Fibroblast of the aortic adventitia (primary cell): ENCODE measurements at regions not wholly inside any gene's neighbourhood (a gene's known extent, or its start where the extent isn't known, plus 50 kb on each side); places are given as distances from the start of the nearest gene placed in this dataset.
"Not testable (repeated sequence)": the region's sequence is repeated elsewhere in the genome, so short reads cannot be mapped to it uniquely, and the experiment has no call there.

Experiments
- DNase-seq: peaks from one replicate; pipeline ENCODE4 v3.0.0-alpha.2; 2010; ENCODE audit warnings: low read depth
- H3K4me3 ChIP-seq: 2 replicates; pipeline ENCODE4 v1.5.1; 2011; ENCODE audit warnings: low read depth, mild to moderate bottlenecking, control low read depth, low read length, moderate library complexity
- CTCF ChIP-seq: IDR thresholded peaks from 2 replicates; pipeline ENCODE4 v1.5.1; 2011; ENCODE audit warnings: mild to moderate bottlenecking, low read length, control low read depth, inconsistent platforms; ENCODE audit not compliant: insufficient read depth

DNA sequence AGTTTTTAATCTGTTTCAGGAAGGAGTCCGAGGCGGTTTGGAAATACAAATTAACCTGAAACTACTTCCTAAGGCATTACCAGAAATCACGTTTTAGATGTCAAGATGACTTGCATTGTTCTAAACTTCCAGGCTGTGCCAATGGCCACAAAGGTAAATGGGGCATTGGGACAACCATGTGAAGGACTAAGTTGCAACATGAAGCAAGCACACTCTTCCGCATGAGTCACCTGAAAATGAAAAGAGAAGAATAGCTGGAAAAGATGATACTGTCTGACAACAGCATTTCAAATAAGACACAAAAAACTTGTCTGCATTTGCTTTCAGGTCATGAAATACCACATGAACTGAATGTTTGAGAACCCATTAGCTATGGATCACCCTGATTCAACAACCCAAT is 262.1 kb downstream of the AHR start:
- DNase-seq: no peak
- no peak overlapping the region for H3K4me3 ChIP-seq
- no peak for TF ChIP-seq CTCF

- DNase-seq: no peak
- H3K4me3 ChIP-seq: no peak overlapping the region
- no peak for TF ChIP-seq CTCF
Observed at GRCh38 chr7:17560966-17561365, 262.5 kb downstream of the AHR start.

GRCh38 chr7:17564678-17565212 is 266.3 kb downstream of the AHR start:
- no peak overlapping the region for H3K4me3 ChIP-seq
- TF ChIP-seq CTCF: no peak
- DNase-seq: no peak

GRCh38 chr7:17580141-17580540 is 281.7 kb downstream of the AHR start:
- TF ChIP-seq CTCF: no peak
- peak; percentile 83 for DNase-seq
- H3K4me3 ChIP-seq: no peak overlapping the region

- no peak for DNase-seq
- no peak for TF ChIP-seq CTCF
- H3K4me3 ChIP-seq: no peak overlapping the region
Observed at GRCh38 chr7:17580856-17581255, 282.4 kb downstream of the AHR start.

DNA sequence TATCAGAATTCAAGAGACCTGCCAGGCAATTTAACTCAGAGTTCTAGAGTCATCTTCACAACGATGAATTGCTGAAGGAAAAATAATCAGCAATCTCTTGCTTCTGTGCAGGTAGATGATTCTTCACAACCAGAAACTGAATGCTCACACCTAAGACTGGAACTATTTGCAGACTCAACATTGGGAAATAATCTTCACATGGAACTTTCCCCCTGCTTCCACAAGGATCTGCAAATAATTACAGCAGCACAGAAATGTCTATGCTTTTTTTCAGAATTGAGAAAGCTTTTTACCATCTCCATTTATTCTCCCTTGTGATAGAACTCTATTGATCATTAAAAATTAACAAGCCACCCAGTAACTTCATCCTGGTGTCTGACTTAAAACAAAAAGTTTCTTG is 282.8 kb downstream of the AHR start:
- no peak for DNase-seq
- TF ChIP-seq CTCF: no peak
- H3K4me3 ChIP-seq: no peak overlapping the region

DNA sequence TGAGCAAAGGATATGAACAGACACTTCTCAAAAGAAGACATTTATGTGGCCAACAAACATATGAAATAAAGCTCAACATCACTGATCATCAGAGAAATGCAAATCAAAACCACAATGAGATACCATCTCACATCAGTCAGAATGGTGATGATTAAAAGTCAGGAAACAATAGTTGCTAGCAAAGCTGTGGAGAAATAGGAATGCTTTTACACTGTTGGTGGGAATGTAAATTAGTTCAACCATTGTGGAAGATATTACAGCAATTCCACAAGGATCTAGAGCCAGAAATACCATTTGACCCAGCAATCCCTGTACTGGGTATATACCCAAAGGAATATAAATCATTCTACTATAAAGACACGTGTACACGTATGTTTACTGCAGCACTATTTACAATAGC is 284.2 kb downstream of the AHR start:
- not testable (repeated sequence) for H3K4me3 ChIP-seq
- DNase-seq: peak; percentile 45

GRCh38 chr7:17583786-17584185 is 285.3 kb downstream of the AHR start:
- TF ChIP-seq CTCF: no peak
- DNase-seq: no peak
- no peak overlapping the region for H3K4me3 ChIP-seq
